GM10266 (cell line): ENCODE measurements at regions not wholly inside any gene's neighbourhood (a gene's known extent, or its start where the extent isn't known, plus 50 kb on each side); places are given as distances from the start of the nearest gene placed in this dataset.
"Not testable (repeated sequence)": the region's sequence is repeated elsewhere in the genome, so short reads cannot be mapped to it uniquely, and the experiment has no call there.

Experiments used
- DNase-seq: peaks from one replicate; pipeline ENCODE4 v3.0.0; 2012; ENCODE audit errors: extremely low spot score
- CTCF ChIP-seq: IDR thresholded peaks from 2 replicates; pipeline ENCODE4 v1.5.1; 2012; ENCODE audit warnings: mild to moderate bottlenecking, low read depth; ENCODE audit not compliant: control insufficient read depth, insufficient read depth; ENCODE audit errors: missing control alignments

- no peak for TF ChIP-seq CTCF
- no peak for DNase-seq
Observed at GRCh38 chr3:82178291-82178690, 416.8 kb upstream of the GBE1 start.

- DNase-seq: no peak
- no peak for TF ChIP-seq CTCF
Observed at GRCh38 chr3:82177774-82178173, 416.3 kb upstream of the GBE1 start.

- no peak for DNase-seq
- no peak for TF ChIP-seq CTCF
Observed at GRCh38 chr3:82165266-82165665, 403.8 kb upstream of the GBE1 start.

- no peak for TF ChIP-seq CTCF
- no peak for DNase-seq
Observed at GRCh38 chr3:82163907-82164520, 402.6 kb upstream of the GBE1 start.

- no peak for TF ChIP-seq CTCF
Observed at GRCh38 chr3:82157952-82158351, 396.5 kb upstream of the GBE1 start.

GRCh38 chr3:82153892-82154291 lies 392.4 kb upstream of the GBE1 start:
- DNase-seq: not testable (repeated sequence)

More at GRCh38 chr3:82157952-82158351, 396.5 kb upstream of the GBE1 start:
- DNase-seq: no peak

- TF ChIP-seq CTCF: no peak
- no peak for DNase-seq
Observed at GRCh38 chr3:82145742-82146141, 384.3 kb upstream of the GBE1 start.

GRCh38 chr3:82144811-82145210 lies 383.4 kb upstream of the GBE1 start:
- TF ChIP-seq CTCF: no peak
- no peak for DNase-seq
